KMS-11 (cell line): ENCODE measurements at regions not wholly inside any gene's neighbourhood (a gene's known extent, or its start where the extent isn't known, plus 50 kb on each side); places are given as distances from the start of the nearest gene placed in this dataset.

Source experiments
- H2AFZ ChIP-seq: fragments of 200-600 bp; sonication (generic); 2 replicates; pipeline ENCODE4 v1.6.1; 2016; ENCODE audit warnings: antibody characterized with exemption, mixed run types, low read depth
- H3K27ac ChIP-seq: fragments of 200-600 bp; sonication (generic); 2 replicates; pipeline ENCODE4 v1.6.1; 2016; ENCODE audit warnings: mild to moderate bottlenecking, mixed run types
- H3K27me3 ChIP-seq: fragments of 200-600 bp; sonication (generic); 2 replicates; pipeline ENCODE4 v1.6.1; 2017; ENCODE audit warnings: mild to moderate bottlenecking, low read depth, mixed run types, moderate library complexity; ENCODE audit not compliant: insufficient read depth
- H3K36me3 ChIP-seq: fragments of 200-600 bp; sonication (generic); 2 replicates; pipeline ENCODE4 v1.6.1; 2017; ENCODE audit warnings: mild to moderate bottlenecking, mixed run types; ENCODE audit not compliant: insufficient read depth
- H3K4me1 ChIP-seq: fragments of 200-600 bp; sonication (generic); 2 replicates; pipeline ENCODE4 v1.6.1; 2016; ENCODE audit warnings: mild to moderate bottlenecking, low read depth, mixed run types; ENCODE audit not compliant: poor library complexity, severe bottlenecking
- H3K4me2 ChIP-seq: fragments of 200-600 bp; sonication (generic); 2 replicates; pipeline ENCODE4 v1.7.0; 2016; ENCODE audit warnings: mild to moderate bottlenecking, mixed run types
- H3K4me3 ChIP-seq: fragments of 200-600 bp; sonication (generic); IDR thresholded peaks from 2 replicates; pipeline ENCODE4 v1.6.1; 2017; ENCODE audit warnings: low read depth, low read length, mixed read lengths; ENCODE audit not compliant: insufficient read depth
- H3K79me2 ChIP-seq: fragments of 200-600 bp; sonication (generic); 2 replicates; pipeline ENCODE4 v1.6.1; 2016; ENCODE audit warnings: low read depth, mixed run types; ENCODE audit not compliant: insufficient read depth
- H3K9ac ChIP-seq: fragments of 200-600 bp; sonication (generic); 2 replicates; pipeline ENCODE4 v1.6.1; 2016; ENCODE audit warnings: mild to moderate bottlenecking, mixed run types
- H4K20me1 ChIP-seq: fragments of 200-600 bp; sonication (generic); 2 replicates; pipeline ENCODE4 v1.6.1; 2016; ENCODE audit warnings: mild to moderate bottlenecking, mixed run types; ENCODE audit not compliant: insufficient read depth
- CTCF ChIP-seq: fragments of 200-600 bp; sonication (generic); conservative IDR thresholded peaks from 2 replicates; pipeline ENCODE4 v1.6.1; 2017; ENCODE audit warnings: low read depth, mild to moderate bottlenecking, antibody characterized with exemption, low read length, moderate library complexity, mixed read lengths

- no peaks in the 10 kb centered on the region for H4K20me1 ChIP-seq
- no peaks in the 10 kb centered on the region for H3K27me3 ChIP-seq
- H3K9ac ChIP-seq, result no peak overlapping the region
- no peaks in the 10 kb centered on the region for H3K36me3 ChIP-seq
- no peak overlapping the region for H3K4me2 ChIP-seq
- no peaks in the 10 kb centered on the region for H3K79me2 ChIP-seq
- H2AFZ ChIP-seq, result no peak overlapping the region
- no peak for TF ChIP-seq CTCF
- H3K4me3 ChIP-seq, result no peak overlapping the region
- no peaks in the 10 kb centered on the region for H3K4me1 ChIP-seq
- H3K27ac ChIP-seq, result no peak overlapping the region
These were observed 570.9 kb downstream of the VRK1 start for GRCh38 chr14:97368049-97368448.

GRCh38 chr14:97368900-97369564, 571.9 kb downstream of the VRK1 start:
- no peaks in the 10 kb centered on the region for H4K20me1 ChIP-seq
- H3K36me3 ChIP-seq, result no peaks in the 10 kb centered on the region
- no peak for TF ChIP-seq CTCF
- no peak overlapping the region for H2AFZ ChIP-seq
- H3K4me3 ChIP-seq, result no peak overlapping the region
- no peaks in the 10 kb centered on the region for H3K27me3 ChIP-seq
- H3K4me1 ChIP-seq, result no peaks in the 10 kb centered on the region
- H3K27ac ChIP-seq, result no peak overlapping the region
- no peak overlapping the region for H3K9ac ChIP-seq
- no peak overlapping the region for H3K4me2 ChIP-seq
- no peaks in the 10 kb centered on the region for H3K79me2 ChIP-seq

GRCh38 chr14:97369901-97370300, 572.7 kb downstream of the VRK1 start:
- no peak overlapping the region for H3K4me3 ChIP-seq
- no peak for TF ChIP-seq CTCF
- no peaks in the 10 kb centered on the region for H3K4me1 ChIP-seq
- H3K79me2 ChIP-seq, result no peaks in the 10 kb centered on the region
- H4K20me1 ChIP-seq, result no peaks in the 10 kb centered on the region
- H3K27ac ChIP-seq, result no peak overlapping the region
- H3K9ac ChIP-seq, result no peak overlapping the region
- no peak overlapping the region for H3K4me2 ChIP-seq
- no peaks in the 10 kb centered on the region for H3K36me3 ChIP-seq
- no peak overlapping the region for H2AFZ ChIP-seq
- H3K27me3 ChIP-seq, result no peaks in the 10 kb centered on the region

- H2AFZ ChIP-seq, result no peak overlapping the region
- H3K36me3 ChIP-seq, result no peaks in the 10 kb centered on the region
- no peak overlapping the region for H3K4me3 ChIP-seq
- no peaks in the 10 kb centered on the region for H3K4me1 ChIP-seq
- H3K79me2 ChIP-seq, result no peaks in the 10 kb centered on the region
- no peak overlapping the region for H3K4me2 ChIP-seq
- H3K27ac ChIP-seq, result no peak overlapping the region
- no peaks in the 10 kb centered on the region for H3K27me3 ChIP-seq
- no peak for TF ChIP-seq CTCF
- H4K20me1 ChIP-seq, result no peaks in the 10 kb centered on the region
- no peak overlapping the region for H3K9ac ChIP-seq
These were observed 579.1 kb downstream of the VRK1 start for GRCh38 chr14:97376310-97376709.
